ENCODE measurements at regions not wholly inside any gene's neighbourhood (a gene's known extent, or its start where the extent isn't known, plus 50 kb on each side); places are given as distances from the start of the nearest gene placed in this dataset.

GRCh38 chrX:9414416-9414815, 50.4 kb upstream of the TBL1X start:
- TF ChIP-seq RCOR1 (IDR thresholded peaks at IDR 0.05; ENCODE audit: insufficient replicate concordance, low read length) = no peak
- no peak for TF ChIP-seq CTCF (conservative IDR thresholded peaks at IDR 0.05; ENCODE audit: low read depth, low read length)

Measured in IMR-90 (cell line).